HCT116 (cell line): ENCODE measurements at regions not wholly inside any gene's neighbourhood (a gene's known extent, or its start where the extent isn't known, plus 50 kb on each side); places are given as distances from the start of the nearest gene placed in this dataset.

Source experiments
- ATAC-seq: fragments of 200-7000 bp; cut with Tn5 transposase; 2 replicates; pipeline ENCODE4 v1.9.1; 2020; ENCODE audit warnings: mild to moderate bottlenecking, moderate library complexity
- BruUV-seq: library from RNA; stranded (reverse); fragments of 400-500 nt; replicated peaks from 2 replicates; lab custom pipeline; 2021; lab: Mats Ljungman, UMichigan
- CTCF ChIA-PET: fragments of 300-600 bp; sonication (Branson Sonifier 250); formaldehyde crosslinking; loops from one replicate; lab custom pipeline; 2021; ENCODE audit warnings: antibody characterized with exemption; lab: Charles Lee
- POLR2A ChIA-PET: fragments of 300-600, 350-600 bp; sonication (Branson Sonifier 250); formaldehyde crosslinking; loops from one replicate; lab custom pipeline; 2021; ENCODE audit warnings: antibody characterized with exemption; lab: Charles Lee
- RAD21 ChIA-PET, 2 experiments: fragments of 300-600 bp; sonication (Branson Sonifier 250); formaldehyde crosslinking; loops; one replicate each; lab custom pipeline; 2023; ENCODE audit warnings: low total read pairs in 2 of 2; ENCODE audit not compliant: uncharacterized antibody in 2 of 2, unreplicated experiment in 2 of 2, low non-redundant PET in 1 of 2; lab: Charles Lee
- DNase-seq: peaks from one replicate; pipeline ENCODE4 v3.0.0-alpha.2; 2010; ENCODE audit warnings: low read depth, low spot score
- H2AFZ ChIP-seq: fragments of 200-600 bp; shearing (Covaris generic), sonication (generic); 2 replicates; pipeline ENCODE4 v1.6.1; 2017; ENCODE audit warnings: low read depth, mixed run types, mixed read lengths, antibody characterized with exemption, low read length; ENCODE audit not compliant: poor library complexity, severe bottlenecking
- H3K27ac ChIP-seq: 2 replicates; pipeline ENCODE4 v1.5.1; 2012; ENCODE audit warnings: low read depth, low read length
- H3K27me3 ChIP-seq: fragments of 200-600 bp; sonication (generic); 2 replicates; pipeline ENCODE4 v1.6.1; 2016; ENCODE audit warnings: mixed run types, low read length, mixed read lengths; ENCODE audit not compliant: insufficient read depth
- H3K36me3 ChIP-seq, 2 experiments: fragments of 200-500 bp in 1 of 2; fragments of 200-600 bp in 1 of 2; sonication (Bioruptor generic) in 1 of 2; sonication (generic) in 1 of 2; 2 replicates each; pipeline versions ENCODE4 v1.5.1 to v1.6.1; 2014 to 2016; ENCODE audit warnings: low read length in 2 of 2, inconsistent platforms in 1 of 2, mixed read lengths in 1 of 2, mixed run types in 1 of 2; ENCODE audit not compliant: insufficient read depth in 2 of 2, control insufficient read depth in 1 of 2
- H3K4me1 ChIP-seq, 2 experiments: fragments of 200-600 bp in 1 of 2; sonication (generic) in 1 of 2; 2 replicates each; pipeline versions ENCODE4 v1.5.1 to v1.6.1; 2012 to 2017; ENCODE audit warnings: low read length in 2 of 2, inconsistent platforms in 1 of 2, mild to moderate bottlenecking in 1 of 2, mixed read lengths in 1 of 2, mixed run types in 1 of 2, moderate library complexity in 1 of 2; ENCODE audit not compliant: insufficient read depth in 2 of 2, control insufficient read depth in 1 of 2
- H3K4me2 ChIP-seq: fragments of 200-600 bp; sonication (generic); 2 replicates; pipeline ENCODE4 v1.6.1; 2017; ENCODE audit warnings: mixed run types, low read length, mixed read lengths
- H3K4me3 ChIP-seq, 2 experiments: fragments of 200-600 bp in 1 of 2; sonication (generic) in 1 of 2; replicated peaks in 1 of 2; 2 replicates each; pipeline ENCODE4 v1.5.1; 2011 to 2016; ENCODE audit warnings: low read length in 2 of 2, control low read depth in 1 of 2, low read depth in 1 of 2, mild to moderate bottlenecking in 1 of 2, mixed read lengths in 1 of 2, mixed run types in 1 of 2
- H3K79me2 ChIP-seq: fragments of 200-600 bp; sonication (generic); 2 replicates; pipeline ENCODE4 v1.6.1; 2017; ENCODE audit warnings: mild to moderate bottlenecking, mixed run types, low read length, moderate library complexity, mixed read lengths; ENCODE audit not compliant: insufficient read depth
- H3K9ac ChIP-seq: fragments of 200-600 bp; sonication (generic); 2 replicates; pipeline ENCODE4 v1.6.1; 2016; ENCODE audit warnings: low read length, mixed read lengths
- H3K9me2 ChIP-seq: fragments of 200-600 bp; sonication (generic), shearing (Covaris generic); 2 replicates; pipeline ENCODE4 v1.6.1; 2017; ENCODE audit warnings: mixed run types, mild to moderate bottlenecking, moderate library complexity; ENCODE audit not compliant: insufficient read depth
- H3K9me3 ChIP-seq, 2 experiments: fragments of 200-500 bp in 1 of 2; fragments of 200-600 bp in 1 of 2; sonication (Bioruptor generic) in 1 of 2; sonication (generic) in 1 of 2; 2 replicates each; pipeline ENCODE4 v1.6.1; 2014 to 2017; ENCODE audit warnings: low read length in 2 of 2, mixed read lengths in 2 of 2, inconsistent platforms in 1 of 2, low read depth in 1 of 2, mild to moderate bottlenecking in 1 of 2, mixed run types in 1 of 2, moderate library complexity in 1 of 2; ENCODE audit not compliant: control insufficient read depth in 1 of 2, insufficient read depth in 1 of 2
- H4K20me1 ChIP-seq: fragments of 200-600 bp; sonication (generic), shearing (Covaris generic); 2 replicates; pipeline ENCODE4 v1.6.1; 2017; ENCODE audit warnings: mixed run types, mild to moderate bottlenecking, moderate library complexity; ENCODE audit not compliant: insufficient read depth
- CBX3 ChIP-seq: IDR thresholded peaks from 2 replicates; pipeline ENCODE4 v1.6.1; 2012; ENCODE audit warnings: low read depth
- EGR1 ChIP-seq: IDR thresholded peaks from 2 replicates; pipeline ENCODE4 v1.6.1; 2012; ENCODE audit warnings: low read depth
- EZH2phosphoT487 ChIP-seq: fragments of 200-600 bp; IDR thresholded peaks from 2 replicates; pipeline ENCODE4 v1.6.1; 2018; ENCODE audit warnings: antibody characterized with exemption, borderline replicate concordance
- FOSL1 ChIP-seq: IDR thresholded peaks from 2 replicates; pipeline ENCODE4 v1.6.1; 2012; ENCODE audit warnings: low read depth
- POLR2A ChIP-seq: IDR thresholded peaks from 2 replicates; pipeline ENCODE4 v1.7.0; 2011; ENCODE audit warnings: borderline replicate concordance; ENCODE audit not compliant: insufficient read depth, insufficient read length; ENCODE audit errors: extremely low read depth
- RAD21 ChIP-seq: IDR thresholded peaks from 2 replicates; pipeline ENCODE4 v1.6.1; 2012; ENCODE audit warnings: low read depth, mild to moderate bottlenecking
- SIN3A ChIP-seq: IDR thresholded peaks from 2 replicates; pipeline ENCODE4 v1.6.1; 2012; ENCODE audit warnings: low read depth
- SP1 ChIP-seq: IDR thresholded peaks from 2 replicates; pipeline ENCODE4 v1.6.1; 2012; ENCODE audit warnings: low read depth
- SRF ChIP-seq: IDR thresholded peaks from 2 replicates; pipeline ENCODE4 v1.6.1; 2012; ENCODE audit warnings: low read depth
- TCF7L2 ChIP-seq: IDR thresholded peaks from 2 replicates; pipeline ENCODE4 v1.7.0; 2011; ENCODE audit warnings: borderline replicate concordance, inconsistent platforms; ENCODE audit not compliant: insufficient read depth, insufficient read length; ENCODE audit errors: extremely low read depth
- YY1 ChIP-seq: IDR thresholded peaks from 2 replicates; pipeline ENCODE4 v1.6.1; 2011; ENCODE audit warnings: low read length, low read depth, moderate library complexity, mild to moderate bottlenecking; ENCODE audit not compliant: insufficient replicate concordance; ENCODE audit errors: extremely low read depth
- ZFX ChIP-seq: fragments of 450-650 bp; IDR thresholded peaks from 2 replicates; pipeline ENCODE4 v1.6.1; 2017
- ZNF274 ChIP-seq: fragments of 200-500 bp; sonication (Bioruptor generic); IDR thresholded peaks from 2 replicates; pipeline ENCODE4 v1.6.1; 2014; ENCODE audit warnings: mild to moderate bottlenecking, low read depth, low read length, inconsistent platforms
- intact Hi-C: fragments of 100-400 bp; cut with micrococcal nuclease; formaldehyde crosslinking; loops from 2 replicates; pipeline ENCODE4 v1.10.0; 2022
- TF ChIP-seq, protein P1 (sequence below): IDR thresholded peaks from 2 replicates; pipeline ENCODE4 v1.6.1; 2012
- TF ChIP-seq, protein P2 (sequence below): IDR thresholded peaks from 2 replicates; pipeline ENCODE4 v1.6.1; 2011; ENCODE audit warnings: mild to moderate bottlenecking, low read length, moderate library complexity; ENCODE audit not compliant: insufficient replicate concordance; ENCODE audit errors: extremely low read depth
- TF ChIP-seq, protein P3 (sequence below): IDR thresholded peaks from 2 replicates; pipeline ENCODE4 v1.6.1; 2012
- TF ChIP-seq, protein P4 (sequence below): IDR thresholded peaks from 2 replicates; pipeline ENCODE4 v1.6.1; 2012; ENCODE audit warnings: low read depth

DNA sequence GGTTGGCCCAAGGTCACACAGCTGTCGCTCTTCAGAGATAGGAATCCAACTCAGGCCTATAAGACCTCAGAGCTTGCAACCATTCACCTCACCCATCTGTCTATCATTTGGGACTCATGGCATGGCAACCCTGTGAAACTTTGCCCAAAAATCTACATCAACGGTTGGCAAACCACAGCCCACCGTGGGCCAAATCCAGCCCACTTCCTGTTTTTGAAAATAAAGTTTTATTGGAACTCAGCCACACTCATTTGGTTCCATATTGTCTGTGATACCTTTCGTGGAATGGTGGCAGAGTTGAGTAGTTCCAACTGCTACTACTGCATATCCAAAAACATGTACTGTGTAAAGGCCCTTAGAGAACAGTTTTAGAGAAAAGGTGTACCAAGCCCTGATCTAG is 307.8 kb downstream of the MN1 start:
- RAD21 ChIA-PET, result no interaction called here
- no peaks in the 10 kb centered on the region for H4K20me1 ChIP-seq
- H3K9me3 ChIP-seq, result no peaks in the 10 kb centered on the region
- H3K4me2 ChIP-seq, result no peak overlapping the region
- no peaks in the 10 kb centered on the region for H3K79me2 ChIP-seq
- DNase-seq, result no peak
- no TSS peak for BruUV-seq
- no peaks in the 10 kb centered on the region for H3K4me1 ChIP-seq
- intact Hi-C loops, result no loop called here
- H3K36me3 ChIP-seq, result no peaks in the 10 kb centered on the region
- CTCF ChIA-PET, result no interaction called here
- H3K27me3 ChIP-seq, result no peaks in the 10 kb centered on the region
- H3K9me2 ChIP-seq, result no peaks in the 10 kb centered on the region
- no peak overlapping the region for H3K4me3 ChIP-seq
- TF ChIP-seq SRF (no peak), EZH2phosphoT487 (no peak), EGR1 (no peak), YY1 (no peak), ZNF274 (no peak)
- no peak overlapping the region for H3K9ac ChIP-seq
- POLR2A ChIA-PET, result no interaction called here
- no peak for ATAC-seq
- H3K27ac ChIP-seq, result no peak overlapping the region
- no peak overlapping the region for H2AFZ ChIP-seq

DNA sequence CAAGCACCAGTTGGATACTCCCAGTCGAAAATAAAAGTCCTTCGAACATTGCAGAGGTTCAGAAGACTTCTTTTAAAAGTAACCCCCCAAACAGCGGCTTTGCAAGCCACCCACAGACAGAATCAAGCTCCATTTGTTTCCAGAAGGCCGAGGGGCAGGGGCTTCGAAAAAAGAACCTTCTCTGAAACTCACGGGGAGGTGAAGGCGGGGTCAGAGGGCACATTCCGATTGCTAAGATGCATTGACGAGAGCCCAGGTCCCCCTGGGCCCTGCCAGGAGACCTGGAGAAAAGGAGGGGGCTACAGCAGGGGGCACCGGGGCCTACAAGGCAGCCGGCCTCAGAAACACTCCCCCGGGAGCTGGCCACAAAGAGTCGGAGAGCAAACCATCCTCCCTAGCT is 306.8 kb downstream of the MN1 start:
- DNase-seq (no peak), ATAC-seq (no peak)
- CTCF ChIA-PET, result no interaction called here
- Histone ChIP-seq H2AFZ (no peak overlapping the region), H3K27me3 (no peaks in the 10 kb centered on the region), H3K36me3 (no peaks in the 10 kb centered on the region), H3K4me1 (no peaks in the 10 kb centered on the region), H3K4me2 (no peak overlapping the region), H3K9me2 (no peaks in the 10 kb centered on the region), H3K9ac (no peak overlapping the region), H4K20me1 (no peaks in the 10 kb centered on the region), H3K27ac (no peak overlapping the region), H3K4me3 (no peak overlapping the region), H3K79me2 (no peaks in the 10 kb centered on the region), H3K9me3 (no peaks in the 10 kb centered on the region)
- BruUV-seq, result no TSS peak
- RAD21 ChIA-PET, result no interaction called here
- POLR2A ChIA-PET, result no interaction called here
- intact Hi-C loops, result no loop called here
- TF ChIP-seq YY1 (no peak), TCF7L2 (no peak), SP1 (no peak), SIN3A (no peak), ZNF274 (no peak), FOSL1 (no peak), CBX3 (no peak), ZFX (no peak), POLR2A (no peak), RAD21 (no peak), EZH2phosphoT487 (no peak)
- TF ChIP-seq, protein P1, sequence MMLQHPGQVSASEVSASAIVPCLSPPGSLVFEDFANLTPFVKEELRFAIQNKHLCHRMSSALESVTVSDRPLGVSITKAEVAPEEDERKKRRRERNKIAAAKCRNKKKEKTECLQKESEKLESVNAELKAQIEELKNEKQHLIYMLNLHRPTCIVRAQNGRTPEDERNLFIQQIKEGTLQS, result no peak
- TF ChIP-seq, protein P2, sequence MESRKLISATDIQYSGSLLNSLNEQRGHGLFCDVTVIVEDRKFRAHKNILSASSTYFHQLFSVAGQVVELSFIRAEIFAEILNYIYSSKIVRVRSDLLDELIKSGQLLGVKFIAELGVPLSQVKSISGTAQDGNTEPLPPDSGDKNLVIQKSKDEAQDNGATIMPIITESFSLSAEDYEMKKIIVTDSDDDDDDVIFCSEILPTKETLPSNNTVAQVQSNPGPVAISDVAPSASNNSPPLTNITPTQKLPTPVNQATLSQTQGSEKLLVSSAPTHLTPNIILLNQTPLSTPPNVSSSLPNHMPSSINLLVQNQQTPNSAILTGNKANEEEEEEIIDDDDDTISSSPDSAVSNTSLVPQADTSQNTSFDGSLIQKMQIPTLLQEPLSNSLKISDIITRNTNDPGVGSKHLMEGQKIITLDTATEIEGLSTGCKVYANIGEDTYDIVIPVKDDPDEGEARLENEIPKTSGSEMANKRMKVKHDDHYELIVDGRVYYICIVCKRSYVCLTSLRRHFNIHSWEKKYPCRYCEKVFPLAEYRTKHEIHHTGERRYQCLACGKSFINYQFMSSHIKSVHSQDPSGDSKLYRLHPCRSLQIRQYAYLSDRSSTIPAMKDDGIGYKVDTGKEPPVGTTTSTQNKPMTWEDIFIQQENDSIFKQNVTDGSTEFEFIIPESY, result no peak
- TF ChIP-seq, protein P3, sequence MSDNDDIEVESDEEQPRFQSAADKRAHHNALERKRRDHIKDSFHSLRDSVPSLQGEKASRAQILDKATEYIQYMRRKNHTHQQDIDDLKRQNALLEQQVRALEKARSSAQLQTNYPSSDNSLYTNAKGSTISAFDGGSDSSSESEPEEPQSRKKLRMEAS, result no peak
- TF ChIP-seq, protein P4, sequence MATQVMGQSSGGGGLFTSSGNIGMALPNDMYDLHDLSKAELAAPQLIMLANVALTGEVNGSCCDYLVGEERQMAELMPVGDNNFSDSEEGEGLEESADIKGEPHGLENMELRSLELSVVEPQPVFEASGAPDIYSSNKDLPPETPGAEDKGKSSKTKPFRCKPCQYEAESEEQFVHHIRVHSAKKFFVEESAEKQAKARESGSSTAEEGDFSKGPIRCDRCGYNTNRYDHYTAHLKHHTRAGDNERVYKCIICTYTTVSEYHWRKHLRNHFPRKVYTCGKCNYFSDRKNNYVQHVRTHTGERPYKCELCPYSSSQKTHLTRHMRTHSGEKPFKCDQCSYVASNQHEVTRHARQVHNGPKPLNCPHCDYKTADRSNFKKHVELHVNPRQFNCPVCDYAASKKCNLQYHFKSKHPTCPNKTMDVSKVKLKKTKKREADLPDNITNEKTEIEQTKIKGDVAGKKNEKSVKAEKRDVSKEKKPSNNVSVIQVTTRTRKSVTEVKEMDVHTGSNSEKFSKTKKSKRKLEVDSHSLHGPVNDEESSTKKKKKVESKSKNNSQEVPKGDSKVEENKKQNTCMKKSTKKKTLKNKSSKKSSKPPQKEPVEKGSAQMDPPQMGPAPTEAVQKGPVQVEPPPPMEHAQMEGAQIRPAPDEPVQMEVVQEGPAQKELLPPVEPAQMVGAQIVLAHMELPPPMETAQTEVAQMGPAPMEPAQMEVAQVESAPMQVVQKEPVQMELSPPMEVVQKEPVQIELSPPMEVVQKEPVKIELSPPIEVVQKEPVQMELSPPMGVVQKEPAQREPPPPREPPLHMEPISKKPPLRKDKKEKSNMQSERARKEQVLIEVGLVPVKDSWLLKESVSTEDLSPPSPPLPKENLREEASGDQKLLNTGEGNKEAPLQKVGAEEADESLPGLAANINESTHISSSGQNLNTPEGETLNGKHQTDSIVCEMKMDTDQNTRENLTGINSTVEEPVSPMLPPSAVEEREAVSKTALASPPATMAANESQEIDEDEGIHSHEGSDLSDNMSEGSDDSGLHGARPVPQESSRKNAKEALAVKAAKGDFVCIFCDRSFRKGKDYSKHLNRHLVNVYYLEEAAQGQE, result no peak
